CD4-positive, CD25-positive, alpha-beta regulatory T cell (primary cell): ENCODE measurements at regions not wholly inside any gene's neighbourhood (a gene's known extent, or its start where the extent isn't known, plus 50 kb on each side); places are given as distances from the start of the nearest gene placed in this dataset.

ENCODE experiments used
- ATAC-seq, 2 donors: fragments of 150-1000 bp; cut with Tn5 transposase; one replicate each; pipeline ENCODE4 v1.10.0; 2021; ENCODE audit warnings: low read depth in 2 of 2, moderate number of reproducible peaks in 2 of 2, moderate library complexity in 1 of 2
- DNase-seq, 3 donors: peaks; one replicate each; pipeline versions ENCODE4 v3.0.0 to v3.0.0-alpha.2; 2012 to 2022; ENCODE audit warnings: mixed read lengths in 1 of 3
- H3K27ac ChIP-seq: one replicate; pipeline ENCODE4 v1.7.0; 2013; ENCODE audit warnings: mild to moderate bottlenecking, low read length; ENCODE audit not compliant: insufficient read depth, poor library complexity, severe bottlenecking
- H3K27me3 ChIP-seq: one replicate; pipeline ENCODE4 v1.7.0; 2013; ENCODE audit warnings: low read length; ENCODE audit not compliant: control insufficient read depth, insufficient read depth
- H3K36me3 ChIP-seq: one replicate; pipeline ENCODE4 v1.7.0; 2013; ENCODE audit warnings: mild to moderate bottlenecking, low read length, moderate library complexity; ENCODE audit not compliant: control insufficient read depth, insufficient read depth
- H3K4me1 ChIP-seq: 2 replicates; pipeline ENCODE4 v1.7.0; 2013; ENCODE audit warnings: mild to moderate bottlenecking, low read length; ENCODE audit not compliant: insufficient read depth, control insufficient read depth, poor library complexity, severe bottlenecking
- H3K4me3 ChIP-seq: one replicate; pipeline ENCODE4 v1.7.0; 2013; ENCODE audit warnings: low read depth, mild to moderate bottlenecking, low read length, moderate library complexity
- H3K9me3 ChIP-seq, 2 experiments: 1 replicate in 1 of 2; 2 replicates in 1 of 2; pipeline ENCODE4 v1.7.0; 2013; ENCODE audit warnings: low read length in 2 of 2, mild to moderate bottlenecking in 1 of 2, moderate library complexity in 1 of 2; ENCODE audit not compliant: control insufficient read depth in 2 of 2
- H3K27ac Mint-ChIP-seq, 3 donors: one replicate each; pipeline ENCODE4 v1.8.0; 2020 to 2022; ENCODE audit warnings: mild to moderate bottlenecking in 3 of 3, mixed read lengths in 3 of 3, moderate library complexity in 2 of 3
- H3K27me3 Mint-ChIP-seq: one replicate; pipeline ENCODE4 v1.8.0; 2022; ENCODE audit warnings: mild to moderate bottlenecking, mixed read lengths
- H3K36me3 Mint-ChIP-seq: one replicate; pipeline ENCODE4 v1.8.0; 2020; ENCODE audit warnings: mixed read lengths
- H3K4me1 Mint-ChIP-seq, 4 donors: one replicate each; pipeline ENCODE4 v1.8.0; 2020 to 2022; ENCODE audit warnings: mixed read lengths in 4 of 4, mild to moderate bottlenecking in 1 of 4
- H3K4me3 Mint-ChIP-seq, 4 donors: one replicate each; pipeline ENCODE4 v1.8.0; 2020 to 2022; ENCODE audit warnings: mild to moderate bottlenecking in 4 of 4, mixed read lengths in 4 of 4, moderate library complexity in 3 of 4
- H3K9me3 Mint-ChIP-seq, 7 donors: one replicate each; pipeline ENCODE4 v1.8.0; 2020 to 2022; ENCODE audit warnings: mixed read lengths in 7 of 7, mild to moderate bottlenecking in 3 of 7, moderate library complexity in 2 of 7

DNA sequence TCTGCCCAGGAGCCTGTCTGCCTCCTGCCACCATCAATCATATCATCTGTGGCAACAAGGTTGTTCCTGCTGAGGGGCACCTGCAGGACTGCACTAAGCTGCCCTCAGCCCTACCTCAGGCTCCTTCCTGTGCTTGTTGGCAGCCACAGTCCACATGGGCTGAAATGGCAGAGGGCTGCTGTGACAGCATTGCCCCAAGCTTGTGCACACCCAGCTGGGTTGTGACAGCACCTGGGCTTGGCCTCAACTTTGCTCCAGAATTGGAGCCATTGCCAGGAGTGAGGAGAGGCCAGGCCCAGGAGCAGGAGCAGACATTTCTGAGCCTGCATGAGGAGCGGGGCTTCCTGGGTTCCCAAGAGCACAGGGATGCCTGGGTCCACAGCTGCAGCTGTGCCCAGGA lies 340.9 kb upstream of the CHRM2 start:
- Histone ChIP-seq H3K36me3 (no peaks in the 10 kb centered on the region), H3K9me3 (peaks cover 0 to 10% of the 10 kb centered on the region in 2 experiments), H3K27ac (no peak overlapping the region), H3K27me3 (no peaks in the 10 kb centered on the region), H3K4me3 (no peak overlapping the region), H3K4me1 (no peaks in the 10 kb centered on the region)
- Mint-ChIP-seq H3K27me3 (no peaks in the 10 kb centered on the region), H3K27ac (no peak overlapping the region), H3K4me1 (no peaks in the 10 kb centered on the region), H3K36me3 (no peaks in the 10 kb centered on the region), H3K4me3 (no peak overlapping the region), H3K9me3 (peaks cover 0 to 17% (median 3%) of the 10 kb centered on the region in 7 donors)
- ATAC-seq: no peak
- no peak for DNase-seq

DNA sequence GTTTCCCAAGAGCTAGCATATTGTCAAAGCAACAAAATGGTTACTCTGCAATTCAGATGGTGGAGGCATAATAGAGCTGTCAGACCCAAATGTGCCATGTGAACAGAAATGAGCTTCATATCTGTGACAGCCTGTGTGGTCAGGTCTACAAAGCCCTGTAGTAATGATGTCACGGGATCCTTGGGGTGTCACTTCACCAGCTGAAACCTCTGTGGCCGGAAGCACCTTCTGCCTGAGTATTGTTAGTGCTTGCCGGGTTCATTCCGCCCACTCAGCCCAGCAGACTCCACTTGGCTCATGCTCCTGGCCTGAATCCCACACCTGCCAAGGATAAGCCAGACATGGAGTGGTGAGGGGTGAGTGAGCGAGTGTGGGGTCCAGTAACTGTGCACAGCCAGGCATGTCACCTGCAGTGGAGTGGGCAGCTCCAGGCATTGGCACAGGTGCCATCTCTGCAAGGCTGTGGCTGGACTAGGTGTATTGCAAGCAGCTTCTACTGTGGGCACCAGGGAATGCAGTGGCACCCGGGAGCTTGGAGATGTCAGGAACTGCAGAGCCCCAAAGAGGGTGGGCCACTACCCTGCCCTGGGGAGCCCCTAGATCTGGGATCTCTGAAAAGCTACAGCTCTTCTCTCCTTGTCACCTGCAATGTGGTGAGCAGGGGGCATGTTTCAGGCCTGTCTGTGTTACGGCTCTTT lies 341.9 kb upstream of the CHRM2 start:
- Mint-ChIP-seq H3K4me1 (no peaks in the 10 kb centered on the region), H3K9me3 (peaks cover 0 to 14% (median 3%) of the 10 kb centered on the region in 7 donors), H3K4me3 (no peak overlapping the region), H3K27me3 (no peaks in the 10 kb centered on the region), H3K27ac (no peak overlapping the region), H3K36me3 (no peaks in the 10 kb centered on the region)
- H3K36me3 ChIP-seq: no peaks in the 10 kb centered on the region
- no peak overlapping the region for H3K27ac ChIP-seq
- peaks cover 0 to 10% of the 10 kb centered on the region in 2 experiments for H3K9me3 ChIP-seq
- no peak for DNase-seq
- no peaks in the 10 kb centered on the region for H3K27me3 ChIP-seq
- no peaks in the 10 kb centered on the region for H3K4me1 ChIP-seq
- peak in 1 of 2 donors; percentile 16 for ATAC-seq
- no peak overlapping the region for H3K4me3 ChIP-seq

DNA sequence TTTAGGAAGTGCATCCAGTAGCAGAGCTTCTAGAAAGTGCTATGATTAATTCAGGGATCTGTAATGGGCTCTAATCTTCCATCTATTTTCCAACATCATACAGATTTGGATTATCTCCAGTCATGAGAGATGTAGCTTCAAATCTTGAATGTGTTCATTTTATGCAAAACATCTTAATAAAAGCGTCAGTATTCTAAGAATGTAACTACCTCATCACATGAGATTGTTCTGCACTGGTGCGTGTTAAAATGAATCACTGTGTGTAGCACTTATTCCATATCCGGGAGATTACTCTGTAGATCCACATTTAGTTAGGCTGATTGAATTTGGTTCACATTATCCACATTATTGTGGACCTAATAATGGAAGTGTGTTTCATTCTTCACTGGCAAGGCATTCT lies 344.9 kb upstream of the CHRM2 start:
- H3K9me3 ChIP-seq: peaks cover 0 to 10% of the 10 kb centered on the region in 2 experiments
- DNase-seq (no peak), ATAC-seq (no peak)
- no peak overlapping the region for H3K4me3 Mint-ChIP-seq
- peaks cover 1 to 14% (median 6%) of the 10 kb centered on the region in 7 donors for H3K9me3 Mint-ChIP-seq
- no peaks in the 10 kb centered on the region for H3K27me3 ChIP-seq
- no peaks in the 10 kb centered on the region for H3K4me1 Mint-ChIP-seq
- no peak overlapping the region for H3K27ac Mint-ChIP-seq
- no peaks in the 10 kb centered on the region for H3K36me3 ChIP-seq
- H3K4me1 ChIP-seq: no peaks in the 10 kb centered on the region
- H3K4me3 ChIP-seq: no peak overlapping the region
- H3K27ac ChIP-seq: no peak overlapping the region
- H3K27me3 Mint-ChIP-seq: no peaks in the 10 kb centered on the region
- H3K36me3 Mint-ChIP-seq: no peaks in the 10 kb centered on the region

DNA sequence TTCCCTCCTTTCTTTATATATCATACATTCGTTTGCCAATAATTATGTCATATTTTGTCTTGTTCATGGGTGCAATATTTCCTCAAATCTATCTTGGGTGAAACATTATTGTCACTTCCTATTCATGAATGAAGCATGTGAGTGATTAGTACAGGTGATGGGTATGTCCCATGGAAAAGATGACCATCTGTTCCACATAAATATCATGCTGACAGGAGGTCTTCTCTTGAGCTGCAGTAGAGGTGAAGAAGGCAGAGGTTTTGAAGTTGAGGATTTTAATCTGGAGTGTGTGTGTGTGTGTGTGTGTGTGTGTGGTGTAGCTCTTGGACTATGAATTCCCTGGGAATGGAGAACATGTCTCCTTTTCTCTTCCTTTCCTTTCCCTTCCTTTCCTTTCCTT lies 350.5 kb upstream of the CHRM2 start:
- no peaks in the 10 kb centered on the region for H3K4me1 Mint-ChIP-seq
- DNase-seq (no peak), ATAC-seq (no peak)
- Histone ChIP-seq H3K4me3 (no peak overlapping the region), H3K27ac (no peak overlapping the region), H3K36me3 (no peaks in the 10 kb centered on the region), H3K4me1 (no peaks in the 10 kb centered on the region), H3K27me3 (no peaks in the 10 kb centered on the region), H3K9me3 (no peaks in the 10 kb centered on the region)
- H3K4me3 Mint-ChIP-seq: no peak overlapping the region
- H3K27me3 Mint-ChIP-seq: no peaks in the 10 kb centered on the region
- no peaks in the 10 kb centered on the region for H3K36me3 Mint-ChIP-seq
- H3K27ac Mint-ChIP-seq: no peak overlapping the region
- peaks cover 3 to 9% (median 6%) of the 10 kb centered on the region in 7 donors for H3K9me3 Mint-ChIP-seq

DNA sequence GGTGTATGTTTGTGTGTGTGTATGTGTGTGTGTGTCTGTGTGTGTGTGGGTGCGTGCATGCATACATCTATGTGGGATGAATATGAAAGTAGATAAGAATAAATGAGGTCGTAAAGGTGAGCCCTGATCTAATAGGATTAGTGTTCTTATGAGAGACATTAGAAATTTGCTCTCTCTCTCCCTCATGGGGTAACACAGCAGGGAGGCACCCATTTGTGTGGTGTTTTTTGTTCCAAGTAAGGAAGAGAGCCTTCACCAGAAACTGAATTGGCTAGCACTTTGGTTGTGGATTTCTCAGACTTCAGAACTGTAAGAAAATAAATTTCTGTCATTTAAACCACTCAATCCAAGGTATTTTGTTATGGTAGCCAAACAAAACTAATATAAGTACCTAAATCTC lies 353.7 kb upstream of the CHRM2 start:
- no peaks in the 10 kb centered on the region for H3K27me3 ChIP-seq
- Mint-ChIP-seq H3K27me3 (no peaks in the 10 kb centered on the region), H3K9me3 (peaks cover 0 to 15% (median 8%) of the 10 kb centered on the region in 7 donors), H3K27ac (no peak overlapping the region), H3K36me3 (no peaks in the 10 kb centered on the region), H3K4me1 (no peaks in the 10 kb centered on the region), H3K4me3 (no peak overlapping the region)
- no peak for ATAC-seq
- H3K27ac ChIP-seq: no peak overlapping the region
- no peaks in the 10 kb centered on the region for H3K9me3 ChIP-seq
- no peak for DNase-seq
- H3K36me3 ChIP-seq: no peaks in the 10 kb centered on the region
- no peaks in the 10 kb centered on the region for H3K4me1 ChIP-seq
- H3K4me3 ChIP-seq: no peak overlapping the region

DNA sequence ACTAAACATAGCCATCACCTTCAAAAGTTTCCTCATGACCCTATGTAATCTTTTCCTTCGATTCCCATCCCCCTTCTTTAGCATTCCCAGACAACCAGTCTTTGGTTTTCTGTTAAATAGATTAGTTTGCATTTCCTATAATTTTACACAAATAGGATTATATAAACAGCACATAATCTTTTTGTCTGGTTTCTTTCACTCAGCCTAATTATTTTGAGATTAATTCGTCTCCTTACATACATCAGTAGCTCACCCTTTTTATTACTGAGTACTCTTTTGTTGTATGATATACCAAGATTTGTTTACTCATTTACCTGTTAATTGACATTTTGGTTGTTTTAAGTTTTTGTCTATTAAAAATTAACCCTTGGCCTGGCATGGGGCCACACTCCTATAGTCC lies 354.7 kb upstream of the CHRM2 start:
- H3K27ac ChIP-seq: no peak overlapping the region
- H3K4me3 ChIP-seq: no peak overlapping the region
- Mint-ChIP-seq H3K27ac (no peak overlapping the region), H3K4me1 (no peaks in the 10 kb centered on the region), H3K36me3 (no peaks in the 10 kb centered on the region), H3K27me3 (no peaks in the 10 kb centered on the region), H3K9me3 (peaks cover 3 to 11% (median 10%) of the 10 kb centered on the region in 7 donors), H3K4me3 (no peak overlapping the region)
- DNase-seq (no peak), ATAC-seq (no peak)
- no peaks in the 10 kb centered on the region for H3K4me1 ChIP-seq
- no peaks in the 10 kb centered on the region for H3K27me3 ChIP-seq
- no peaks in the 10 kb centered on the region for H3K36me3 ChIP-seq
- no peaks in the 10 kb centered on the region for H3K9me3 ChIP-seq

DNA sequence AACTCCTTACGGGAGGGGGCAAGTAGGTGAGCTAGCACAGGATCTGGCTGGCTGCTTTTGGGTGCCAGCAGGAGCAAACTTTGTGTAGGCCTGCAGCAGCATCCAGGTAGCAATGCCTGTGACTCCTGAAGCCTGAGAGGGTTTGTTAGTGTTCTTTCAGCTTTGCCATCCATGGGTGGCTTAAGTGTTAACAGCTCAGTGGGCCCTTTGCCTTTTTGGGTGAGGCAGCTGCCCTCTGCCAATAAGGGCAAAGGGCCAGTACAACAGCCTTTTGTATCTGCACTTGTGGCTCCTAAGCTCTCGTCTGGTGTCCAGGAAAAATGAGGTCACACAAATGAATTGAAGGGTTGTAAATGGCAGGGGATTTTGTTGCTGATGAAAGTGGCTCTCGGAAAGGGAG lies 359.0 kb upstream of the CHRM2 start:
- H3K27ac Mint-ChIP-seq: no peak overlapping the region
- H3K27me3 Mint-ChIP-seq: no peaks in the 10 kb centered on the region
- H3K9me3 ChIP-seq: no peaks in the 10 kb centered on the region

DNA sequence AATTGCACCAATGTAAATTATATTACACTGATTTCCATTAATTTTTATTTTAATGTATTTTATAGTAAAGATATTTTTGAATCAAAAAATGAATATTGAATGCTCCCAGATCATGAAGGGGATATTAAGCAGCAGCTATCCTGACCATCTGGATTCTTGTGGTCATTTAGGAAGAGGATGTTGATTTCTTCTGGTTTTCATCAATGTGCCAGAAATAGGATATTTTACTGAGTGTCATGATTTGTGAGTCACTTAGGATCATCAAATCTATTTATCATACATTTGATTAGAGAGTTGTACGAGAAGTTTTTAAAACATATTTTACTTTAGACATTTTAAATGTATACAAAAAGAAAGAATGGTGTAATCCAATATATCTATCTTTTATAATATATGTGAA lies 366.3 kb upstream of the CHRM2 start:
- H3K4me3 Mint-ChIP-seq: no peak overlapping the region
- no peaks in the 10 kb centered on the region for H3K36me3 ChIP-seq
- H3K27ac ChIP-seq: no peak overlapping the region
- no peaks in the 10 kb centered on the region for H3K4me1 Mint-ChIP-seq
- H3K27me3 Mint-ChIP-seq: no peaks in the 10 kb centered on the region
- no peak overlapping the region for H3K4me3 ChIP-seq
- H3K4me1 ChIP-seq: no peaks in the 10 kb centered on the region
- peaks cover 0 to 11% (median 4%) of the 10 kb centered on the region in 7 donors for H3K9me3 Mint-ChIP-seq
- H3K27me3 ChIP-seq: no peaks in the 10 kb centered on the region
- no peak overlapping the region for H3K27ac Mint-ChIP-seq
- DNase-seq (no peak), ATAC-seq (no peak)
- H3K36me3 Mint-ChIP-seq: no peaks in the 10 kb centered on the region
- no peaks in the 10 kb centered on the region for H3K9me3 ChIP-seq

More for the DNA sequence above, 359.0 kb upstream of the CHRM2 start:
- H3K9me3 Mint-ChIP-seq: peaks cover 1 to 17% (median 9%) of the 10 kb centered on the region in 7 donors
- no peaks in the 10 kb centered on the region for H3K4me1 Mint-ChIP-seq
- Histone ChIP-seq H3K36me3 (no peaks in the 10 kb centered on the region), H3K27me3 (no peaks in the 10 kb centered on the region), H3K4me1 (no peaks in the 10 kb centered on the region), H3K4me3 (no peak overlapping the region), H3K27ac (no peak overlapping the region)
- H3K36me3 Mint-ChIP-seq: no peaks in the 10 kb centered on the region
- no peak for ATAC-seq
- H3K4me3 Mint-ChIP-seq: no peak overlapping the region
- DNase-seq: no peak
